ENCODE measurements at regions not wholly inside any gene's neighbourhood (a gene's known extent, or its start where the extent isn't known, plus 50 kb on each side); places are given as distances from the start of the nearest gene placed in this dataset.

GRCh38 chr13:74904556-74904955, 577.4 kb downstream of the TBC1D4 start:
- no peak for DNase-seq (ENCODE audit: low read depth)
- TF ChIP-seq CTCF (conservative IDR thresholded peaks at IDR 0.05; ENCODE audit: low read depth, low read length): no peak

GRCh38 chr13:74895042-74895796, 586.8 kb downstream of the TBC1D4 start:
- TF ChIP-seq CTCF (conservative IDR thresholded peaks at IDR 0.05; ENCODE audit: low read depth, low read length): no peak
- no peak for DNase-seq (ENCODE audit: low read depth)
- no peak overlapping the region for H3K4me3 ChIP-seq (ENCODE audit: low read length)

More at GRCh38 chr13:74904556-74904955, 577.4 kb downstream of the TBC1D4 start:
- no peak overlapping the region for H3K4me3 ChIP-seq (ENCODE audit: low read length)

GRCh38 chr13:74892096-74892495, 589.9 kb downstream of the TBC1D4 start:
- TF ChIP-seq CTCF (conservative IDR thresholded peaks at IDR 0.05; ENCODE audit: low read depth, low read length): no peak
- DNase-seq (ENCODE audit: low read depth): no peak
- no peak overlapping the region for H3K4me3 ChIP-seq (ENCODE audit: low read length)

- no peak overlapping the region for H3K4me3 ChIP-seq (ENCODE audit: low read length)
- DNase-seq (ENCODE audit: low read depth): no peak
- no peak for TF ChIP-seq CTCF (conservative IDR thresholded peaks at IDR 0.05; ENCODE audit: low read depth, low read length)
Measured at GRCh38 chr13:74891610-74892009, 590.4 kb downstream of the TBC1D4 start.

GRCh38 chr13:74889321-74889720, 592.6 kb downstream of the TBC1D4 start:
- no peak for DNase-seq (ENCODE audit: low read depth)
- TF ChIP-seq CTCF (conservative IDR thresholded peaks at IDR 0.05; ENCODE audit: low read depth, low read length): no peak

GRCh38 chr13:74886502-74886901, 595.5 kb downstream of the TBC1D4 start:
- H3K4me3 ChIP-seq (ENCODE audit: low read length): no peak overlapping the region
- no peak for DNase-seq (ENCODE audit: low read depth)
- no peak for TF ChIP-seq CTCF (conservative IDR thresholded peaks at IDR 0.05; ENCODE audit: low read depth, low read length)

More at GRCh38 chr13:74889321-74889720, 592.6 kb downstream of the TBC1D4 start:
- no peak overlapping the region for H3K4me3 ChIP-seq (ENCODE audit: low read length)

GRCh38 chr13:74883834-74884233, 598.1 kb downstream of the TBC1D4 start:
- no peak overlapping the region for H3K4me3 ChIP-seq (ENCODE audit: low read length)
- peak; percentile 43 for TF ChIP-seq CTCF (conservative IDR thresholded peaks at IDR 0.05; ENCODE audit: low read depth, low read length)
- DNase-seq (ENCODE audit: low read depth): no peak

All from retinal pigment epithelial cell (primary cell).